HepG2 (cell line): ENCODE measurements at regions not wholly inside any gene's neighbourhood (a gene's known extent, or its start where the extent isn't known, plus 50 kb on each side); places are given as distances from the start of the nearest gene placed in this dataset.
A peak's percentile ranks its signal among the peaks of the same experiment; 100 is the strongest.

ENCODE experiments used
- ATAC-seq: fragments of 200-7000 bp; cut with Tn5 transposase; 3 replicates; pipeline ENCODE4 v1.9.1; 2020; ENCODE audit warnings: mild to moderate bottlenecking, moderate library complexity
- BruUV-seq: library from RNA; stranded (reverse); fragments of 400-500 nt; replicated peaks from 2 replicates; lab custom pipeline; 2021; lab: Mats Ljungman, UMichigan
- CTCF ChIA-PET: fragments of 300-600 bp; formaldehyde crosslinking; extraction: SDS; loops from one replicate; lab custom pipeline; 2021; ENCODE audit warnings: low total read pairs, inconsistent platforms, low intra/inter-chr PET ratio; lab: Yijun Ruan, JAX
- POLR2A ChIA-PET: fragments of 350-600 bp; sonication (Branson Sonifier 250); formaldehyde crosslinking; loops from one replicate; lab custom pipeline; 2020; ENCODE audit warnings: antibody characterized with exemption, inconsistent platforms; lab: Yijun Ruan, JAX
- DNase-seq: peaks from one replicate; pipeline ENCODE4 v3.0.0-alpha.2; 2015; ENCODE audit warnings: low spot score
- FAIRE-seq: peaks from 3 replicates; lab custom pipeline; 2011; peaks lifted over from hg19 to GRCh38; lab: Jason Lieb, UNC
- H2AFZ ChIP-seq: one replicate; pipeline ENCODE4 v1.6.1; 2011; ENCODE audit warnings: low read length, inconsistent platforms
- H3K27ac ChIP-seq: fragments of 300-600 bp; 3 replicates; pipeline ENCODE4 v1.8.0; 2011; ENCODE audit warnings: mixed run types, mild to moderate bottlenecking, mixed read lengths, low read length, inconsistent platforms; ENCODE audit not compliant: insufficient read depth; ENCODE audit errors: extremely low read length
- H3K27me3 ChIP-seq, 2 experiments: fragments of 200-600 bp in 1 of 2; 2 replicates in 1 of 2; 3 replicates in 1 of 2; pipeline versions ENCODE4 v1.6.0 to v1.8.0; 2011; ENCODE audit warnings: low read length in 2 of 2, mild to moderate bottlenecking in 2 of 2, moderate library complexity in 2 of 2, inconsistent platforms in 1 of 2; ENCODE audit not compliant: insufficient read depth in 2 of 2, control insufficient read depth in 1 of 2
- H3K36me3 ChIP-seq, 2 experiments: fragments of 200-600 bp in 1 of 2; replicated peaks in 1 of 2; 2 replicates in 1 of 2; 3 replicates in 1 of 2; pipeline versions ENCODE4 v1.5.1 to v1.8.0; 2011; ENCODE audit warnings: low read length in 2 of 2, inconsistent platforms in 1 of 2; ENCODE audit not compliant: insufficient read depth in 2 of 2, control insufficient read depth in 1 of 2
- H3K4me1 ChIP-seq: 2 replicates; pipeline ENCODE4 v1.5.1; 2012; ENCODE audit warnings: low read length, inconsistent platforms; ENCODE audit not compliant: insufficient read depth
- H3K4me2 ChIP-seq: 2 replicates; pipeline ENCODE4 v1.6.0; 2011; ENCODE audit warnings: low read depth, low read length, inconsistent platforms
- H3K4me3 ChIP-seq, 3 experiments: fragments of 200-600 bp in 1 of 3; sonication (generic), shearing (Covaris generic) in 1 of 3; replicated peaks in 1 of 3; 2 replicates each; pipeline ENCODE4 v1.5.1; 2011 to 2016; ENCODE audit warnings: low read length in 3 of 3, inconsistent platforms in 2 of 3, low read depth in 2 of 3, mild to moderate bottlenecking in 2 of 3, control low read depth in 1 of 3, mixed read lengths in 1 of 3; ENCODE audit not compliant: insufficient read depth in 1 of 3
- H3K79me2 ChIP-seq: one replicate; pipeline ENCODE4 v1.6.1; 2011; ENCODE audit warnings: low read length, inconsistent platforms; ENCODE audit not compliant: insufficient read depth
- H3K9ac ChIP-seq: 2 replicates; pipeline ENCODE4 v1.6.0; 2011; ENCODE audit warnings: mild to moderate bottlenecking, low read depth, low read length, inconsistent platforms; ENCODE audit not compliant: insufficient read depth
- H3K9me3 ChIP-seq: 2 replicates; pipeline ENCODE4 v1.5.1; 2012; ENCODE audit warnings: mild to moderate bottlenecking, low read length
- H4K20me1 ChIP-seq: 2 replicates; pipeline ENCODE4 v1.6.0; 2011; ENCODE audit warnings: inconsistent platforms, mild to moderate bottlenecking, low read length, moderate library complexity; ENCODE audit not compliant: insufficient read depth
- AHDC1 ChIP-seq: sonication (generic); formaldehyde crosslinking; IDR thresholded peaks from 2 replicates; pipeline ENCODE4 v1.5.1; 2020; ENCODE audit warnings: mild to moderate bottlenecking, missing genetic modification reagents, borderline replicate concordance
- AHR ChIP-seq: IDR thresholded peaks from 2 replicates; pipeline ENCODE4 v1.6.1; 2018; ENCODE audit warnings: missing genetic modification reagents, missing compliant biosample characterization
- FOXJ3 ChIP-seq: sonication (generic); formaldehyde crosslinking; IDR thresholded peaks from 2 replicates; pipeline ENCODE4 v1.4.0; 2020; ENCODE audit warnings: missing genetic modification reagents, mild to moderate bottlenecking, borderline replicate concordance
- GLI4 ChIP-seq: sonication (generic); formaldehyde crosslinking; IDR thresholded peaks from 2 replicates; pipeline ENCODE4 v1.5.1; 2020; ENCODE audit warnings: missing genetic modification reagents, mild to moderate bottlenecking, moderate library complexity, borderline replicate concordance
- MAFF ChIP-seq: IDR thresholded peaks from 2 replicates; pipeline ENCODE4 v1.6.1; 2011; ENCODE audit warnings: low read depth, low read length, improper control_type of control experiment
- MAFK ChIP-seq, 2 experiments: IDR thresholded peaks in 1 of 2; conservative IDR thresholded peaks in 1 of 2; 2 replicates each; pipeline ENCODE4 v1.6.1; 2011; ENCODE audit warnings: improper control_type of control experiment in 2 of 2, low read length in 2 of 2
- MED8 ChIP-seq: sonication (generic); formaldehyde crosslinking; IDR thresholded peaks from 2 replicates; pipeline ENCODE4 v1.8.1; 2023; ENCODE audit warnings: mild to moderate bottlenecking, missing genetic modification reagents; ENCODE audit not compliant: insufficient replicate concordance
- NR1H2 ChIP-seq: sonication (generic); formaldehyde crosslinking; IDR thresholded peaks from 2 replicates; pipeline ENCODE4 v1.8.1; 2022; ENCODE audit warnings: low read depth, missing genetic modification reagents, borderline replicate concordance
- SMC3 ChIP-seq: IDR thresholded peaks from 2 replicates; pipeline ENCODE4 v1.6.1; 2011; ENCODE audit warnings: low read length, improper control_type of control experiment
- ZFYVE20 ChIP-seq: sonication (generic); formaldehyde crosslinking; IDR thresholded peaks from 2 replicates; pipeline ENCODE4 v1.8.0; 2023; ENCODE audit warnings: low read depth, mild to moderate bottlenecking, moderate library complexity, missing genetic modification reagents, borderline replicate concordance
- ZNF205 ChIP-seq: IDR thresholded peaks from 2 replicates; pipeline ENCODE4 v1.6.1; 2018; ENCODE audit warnings: missing biosample characterization, missing genetic modification reagents
- ZNF383 ChIP-seq: sonication (generic); formaldehyde crosslinking; IDR thresholded peaks from 2 replicates; pipeline ENCODE4 v1.4.0; 2020; ENCODE audit warnings: missing genetic modification reagents, mild to moderate bottlenecking, borderline replicate concordance
- WGBS: methylation state at CpG from one replicate; pipeline ENCODE4 v1.1.6; 2017; ENCODE audit warnings: low lambda C conversion rate; 5-methylcytosine and 5-hydroxymethylcytosine counted together
- in situ Hi-C: cut with HindIII; loops from 2 replicates; pipeline ENCODE4 v1.10.0; 2017; ENCODE audit warnings: low pct_unique_long_range_greater_than_20kb; ENCODE audit not compliant: extremely low pct_ligation_motif_present
- intact Hi-C: fragments of 100-400 bp; cut with micrococcal nuclease; formaldehyde crosslinking; loops from one replicate; pipeline ENCODE4 v1.10.0; 2022; ENCODE audit not compliant: unreplicated experiment

GRCh38 chr5:12759377-12759776, 855.1 kb upstream of the CTNND2 start:
- no peaks in the 10 kb centered on the region for H3K36me3 ChIP-seq
- no peak overlapping the region for H3K27ac ChIP-seq
- H2AFZ ChIP-seq = no peak overlapping the region
- no peak for FAIRE-seq
- H3K4me3 ChIP-seq = no peak overlapping the region
- in situ Hi-C loops = no loop called here
- no peaks in the 10 kb centered on the region for H3K79me2 ChIP-seq
- BruUV-seq = no TSS peak
- DNase-seq = no peak
- 30% methylated on average over 2 of the region's 2 CpGs for WGBS
- H3K9ac ChIP-seq = no peak overlapping the region
- no peaks in the 10 kb centered on the region for H4K20me1 ChIP-seq
- no peaks in the 10 kb centered on the region for H3K4me1 ChIP-seq
- intact Hi-C loops = no loop called here
- ATAC-seq = no peak
- peaks cover 56% of the 10 kb centered on the region; the same call in 1 of the 2 replicates for H3K9me3 ChIP-seq
- ChIA-PET POLR2A (no interaction called here), CTCF (no interaction called here)
- TF ChIP-seq MAFF = peak; percentile 47
- TF ChIP-seq MAFK (conservative IDR thresholded peaks at IDR 0.05 in 1 of 2, IDR thresholded peaks at IDR 0.05 in 1 of 2; ENCODE audit: low read length in 2 of 2) = peak; percentile 19 to 71; a peak in 2 of 4 replicates
- TF ChIP-seq FOXJ3 (CRISPR knock-in tag) = no peak
- no peaks in the 10 kb centered on the region for H3K27me3 ChIP-seq
- H3K4me2 ChIP-seq = no peak overlapping the region

- Histone ChIP-seq H3K9me3 (peaks cover 58% of the 10 kb centered on the region), H3K27ac (no peak overlapping the region), H3K36me3 (no peaks in the 10 kb centered on the region), H3K4me3 (no peak overlapping the region), H3K27me3 (no peaks in the 10 kb centered on the region), H3K9ac (no peak overlapping the region), H2AFZ (no peak overlapping the region), H4K20me1 (no peaks in the 10 kb centered on the region), H3K4me2 (no peak overlapping the region), H3K4me1 (no peaks in the 10 kb centered on the region), H3K79me2 (no peaks in the 10 kb centered on the region)
- ChIA-PET POLR2A (no interaction called here), CTCF (no interaction called here)
- in situ Hi-C loops (no loop called here), intact Hi-C loops (no loop called here)
- ATAC-seq (no peak), FAIRE-seq (no peak), DNase-seq (no peak)
- no TSS peak for BruUV-seq
- TF ChIP-seq ZFYVE20 (CRISPR knock-in tag) = no peak
- TF ChIP-seq GLI4 = no peak
- TF ChIP-seq AHDC1 (CRISPR knock-in tag) = no peak
- no peak for TF ChIP-seq MED8 (CRISPR knock-in tag)
- TF ChIP-seq NR1H2 = no peak
- no peak for TF ChIP-seq ZNF383 (CRISPR knock-in tag)
- TF ChIP-seq AHR (CRISPR knock-in tag) = no peak
- TF ChIP-seq SMC3 = no peak
- no peak for TF ChIP-seq ZNF205 (CRISPR knock-in tag)
Observed at GRCh38 chr5:12757035-12757434, 852.8 kb upstream of the CTNND2 start.
